Uterus (tissue), 2 donors: ENCODE measurements at regions not wholly inside any gene's neighbourhood (a gene's known extent, or its start where the extent isn't known, plus 50 kb on each side); places are given as distances from the start of the nearest gene placed in this dataset.

ENCODE experiments used
- CTCF ChIP-seq, 4 experiments: fragments of 200-600 bp in 2 of 4; fragments of 450-650 bp in 2 of 4; sonication (generic) in 2 of 4; IDR thresholded peaks; one replicate each; pipeline ENCODE4 v1.5.1; 2016 to 2019; ENCODE audit warnings: antibody characterized with exemption in 4 of 4, mild to moderate bottlenecking in 2 of 4, moderate library complexity in 1 of 4
- POLR2A ChIP-seq, 2 donors: fragments of 450-650 bp; IDR thresholded peaks; one replicate each; pipeline ENCODE4 v1.6.1; 2016; ENCODE audit warnings: antibody characterized with exemption in 2 of 2, mild to moderate bottlenecking in 1 of 2, moderate library complexity in 1 of 2

DNA sequence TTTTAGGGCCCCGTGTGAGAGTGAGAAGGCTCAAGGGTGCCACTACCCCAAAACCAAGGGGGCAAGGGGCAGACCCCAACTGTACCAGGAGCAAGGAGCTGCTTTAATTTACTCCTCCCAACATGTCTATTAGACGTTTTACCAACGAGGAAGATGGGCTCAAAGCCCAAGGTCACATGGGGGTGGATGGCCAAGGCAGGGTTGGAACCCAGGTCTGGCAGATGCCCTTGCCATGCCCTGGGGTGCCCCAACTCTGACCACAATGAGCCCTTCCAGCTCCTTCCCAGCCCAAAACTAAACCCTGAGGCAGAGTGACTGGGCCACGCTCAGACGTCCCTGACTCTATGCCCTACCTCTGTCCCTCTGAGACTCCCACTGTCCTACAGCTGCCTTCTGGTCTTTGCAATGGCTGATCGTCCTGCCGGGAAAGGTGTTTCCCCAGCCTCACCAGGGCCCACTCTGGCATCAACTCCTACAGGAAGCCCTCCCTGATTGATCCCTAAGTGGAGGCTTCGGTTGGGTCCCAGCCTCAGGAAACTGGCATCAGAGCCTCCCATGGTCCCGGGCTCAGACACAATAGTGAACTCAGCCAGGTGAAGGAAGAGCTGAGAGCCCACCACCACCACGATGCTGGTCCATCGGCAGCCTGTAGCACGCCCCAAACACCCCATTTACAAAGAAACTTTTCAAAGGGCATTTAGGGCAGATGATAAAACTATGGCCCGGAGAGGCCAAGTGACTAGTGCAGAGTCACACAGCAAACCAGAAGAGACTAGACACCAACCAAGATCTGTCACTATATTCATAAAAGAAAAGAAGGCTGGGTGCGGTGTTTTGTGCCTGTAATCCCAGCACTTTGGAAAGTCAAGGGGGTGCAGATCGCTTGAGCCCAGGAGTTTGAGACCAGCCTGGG lies 60.2 kb upstream of the MYL10 start:
- TF ChIP-seq POLR2A (IDR thresholded peaks at IDR 0.05) (no peak), CTCF (IDR thresholded peaks at IDR 0.05) (no peak)
